ENCODE measurements at regions not wholly inside any gene's neighbourhood (a gene's known extent, or its start where the extent isn't known, plus 50 kb on each side); places are given as distances from the start of the nearest gene placed in this dataset.

DNA sequence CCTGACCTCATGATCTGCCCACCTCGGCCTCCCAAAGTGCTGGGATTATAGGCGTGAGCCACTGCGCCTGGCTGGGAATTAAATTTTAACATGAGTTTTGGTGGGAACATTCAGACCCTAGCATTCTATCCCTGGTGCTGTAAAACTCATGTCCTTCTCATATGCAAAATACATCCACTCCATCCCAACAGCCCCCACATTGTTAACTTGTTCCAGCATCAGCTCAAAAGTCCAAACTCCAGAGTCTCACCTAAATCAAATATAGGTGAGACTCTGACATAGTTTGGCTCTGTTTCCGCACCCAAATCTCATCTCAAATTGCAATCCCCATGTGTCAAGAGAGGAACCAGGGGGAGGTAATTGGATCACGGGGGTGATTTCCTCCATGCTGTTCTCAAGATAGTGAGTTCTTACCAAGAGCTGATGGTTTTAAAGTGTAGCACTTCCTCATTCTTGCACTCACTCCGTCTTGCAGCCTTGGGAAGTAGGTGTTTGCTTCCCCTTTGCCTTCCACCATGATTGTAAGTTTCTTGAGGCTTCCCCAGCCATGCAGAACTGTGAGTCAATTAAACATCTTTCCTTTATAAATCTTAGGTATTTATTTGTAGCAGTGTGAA lies 96.2 kb upstream of the PLCL2 start:
- H2AFZ ChIP-seq (replicated peaks; ENCODE audit: low read length, poor library complexity): no peak overlapping the region
- no peaks in the 10 kb centered on the region for H3K4me1 ChIP-seq (ENCODE audit: control insufficient read depth, insufficient read depth, low read length)
- H2AK9ac ChIP-seq (replicated peaks; ENCODE audit: low read depth, low read length, poor library complexity): no peak overlapping the region
- no peaks in the 10 kb centered on the region for H3K9me3 ChIP-seq (ENCODE audit: control insufficient read depth, insufficient read depth, low read length)
- no peak overlapping the region for H2BK15ac ChIP-seq (ENCODE audit: low read depth, low read length)
- H3K18ac ChIP-seq (ENCODE audit: low read depth, low read length): no peak overlapping the region
- no TSS peak for BruUV-seq (replicated peaks)
- no peak overlapping the region for H4K91ac ChIP-seq (ENCODE audit: insufficient read depth, low read depth, low read length)
- no peak overlapping the region for H2BK20ac ChIP-seq (ENCODE audit: low read depth, low read length)
- no peak overlapping the region for H2AK5ac ChIP-seq (ENCODE audit: low read depth, low read length)
- POLR2A ChIA-PET (ENCODE audit: unreplicated experiment): no interaction called here
- H3K27me3 ChIP-seq (ENCODE audit: control insufficient read depth, insufficient read depth, low read length): no peaks in the 10 kb centered on the region; the same call in 1 of the 2 replicates
- WGBS, 2 experiments (ENCODE audit: extremely low coverage in 2 of 2, insufficient read length in 1 of 2): no CpG with 5 or more reads among the region's 6 CpGs
- H3K14ac ChIP-seq (replicated peaks; ENCODE audit: low read depth, low read length): no peak overlapping the region
- H3K79me1 ChIP-seq (ENCODE audit: low read depth in 1 of 2, low read length in 2 of 2): no peaks in the 10 kb centered on the region
- no peak overlapping the region for H3K4me3 ChIP-seq (ENCODE audit: insufficient read depth, low read depth, low read length)
- no peak overlapping the region for H2BK5ac ChIP-seq (ENCODE audit: low read depth, low read length, poor library complexity, severe bottlenecking)
- H3K27ac ChIP-seq (ENCODE audit: insufficient read depth, low read length): no peak overlapping the region
- H3K4ac ChIP-seq (ENCODE audit: low read depth, low read length): no peak overlapping the region
- no peak overlapping the region for H3K4me2 ChIP-seq (ENCODE audit: low read depth, low read length)
- H3K23ac ChIP-seq (ENCODE audit: low read depth, low read length): no peak overlapping the region
- no peak overlapping the region for H3K56ac ChIP-seq (ENCODE audit: extremely low read depth, insufficient read depth, low read length)
- H3K9ac ChIP-seq (ENCODE audit: low read depth, low read length): no peak overlapping the region
- H4K8ac ChIP-seq (ENCODE audit: low read depth in 2 of 2, low read length in 2 of 2): no peak overlapping the region
- CTCF ChIA-PET: no interaction called here
- dilution Hi-C loops (cut with HindIII; ENCODE audit: low sequenced_read_pairs, unreplicated experiment) (no loop called here), in situ Hi-C loops (cut with MboI; ENCODE audit: low sequenced_read_pairs) (no loop called here), intact Hi-C loops (cut with micrococcal nuclease) (no loop called here)
- H4K5ac ChIP-seq (ENCODE audit: low read depth, low read length): no peak overlapping the region
- ATAC-seq (ENCODE audit: low read depth): no peak
- H4K20me1 ChIP-seq (ENCODE audit: insufficient read depth, low read length): no peaks in the 10 kb centered on the region
- H2BK120ac ChIP-seq (ENCODE audit: low read depth, low read length): no peak overlapping the region
- DNase-seq: no peak
- H3K36me3 ChIP-seq (ENCODE audit: control insufficient read depth, insufficient read depth, low read length): no peaks in the 10 kb centered on the region
- TF ChIP-seq FOS (IDR thresholded peaks at IDR 0.05; ENCODE audit: low read depth, low read length): no peak
- TF ChIP-seq SMC3 (IDR thresholded peaks at IDR 0.05; ENCODE audit: low read depth, low read length): no peak
- no peak for TF ChIP-seq BHLHE40 (IDR thresholded peaks at IDR 0.05; ENCODE audit: low read depth, low read length)
- no peak for TF ChIP-seq RFX5 (IDR thresholded peaks at IDR 0.05; ENCODE audit: low read depth, low read length)
- no peak for TF ChIP-seq CHD1 (IDR thresholded peaks at IDR 0.05; ENCODE audit: low read depth, low read length)
- TF ChIP-seq, protein P1, sequence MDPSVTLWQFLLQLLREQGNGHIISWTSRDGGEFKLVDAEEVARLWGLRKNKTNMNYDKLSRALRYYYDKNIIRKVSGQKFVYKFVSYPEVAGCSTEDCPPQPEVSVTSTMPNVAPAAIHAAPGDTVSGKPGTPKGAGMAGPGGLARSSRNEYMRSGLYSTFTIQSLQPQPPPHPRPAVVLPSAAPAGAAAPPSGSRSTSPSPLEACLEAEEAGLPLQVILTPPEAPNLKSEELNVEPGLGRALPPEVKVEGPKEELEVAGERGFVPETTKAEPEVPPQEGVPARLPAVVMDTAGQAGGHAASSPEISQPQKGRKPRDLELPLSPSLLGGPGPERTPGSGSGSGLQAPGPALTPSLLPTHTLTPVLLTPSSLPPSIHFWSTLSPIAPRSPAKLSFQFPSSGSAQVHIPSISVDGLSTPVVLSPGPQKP (IDR thresholded peaks at IDR 0.05; ENCODE audit: borderline replicate concordance, low read depth, low read length): no peak
- TF ChIP-seq RAD21 (IDR thresholded peaks at IDR 0.05; ENCODE audit: low read length): no peak
- TF ChIP-seq MAFK (IDR thresholded peaks at IDR 0.05; ENCODE audit: low read depth, low read length): no peak
- TF ChIP-seq MAZ (IDR thresholded peaks at IDR 0.05; ENCODE audit: borderline replicate concordance, low read depth, low read length): no peak
- no peak for TF ChIP-seq NFE2L2 (IDR thresholded peaks at IDR 0.05; ENCODE audit: low read depth, low read length)
- TF ChIP-seq, protein P2, sequence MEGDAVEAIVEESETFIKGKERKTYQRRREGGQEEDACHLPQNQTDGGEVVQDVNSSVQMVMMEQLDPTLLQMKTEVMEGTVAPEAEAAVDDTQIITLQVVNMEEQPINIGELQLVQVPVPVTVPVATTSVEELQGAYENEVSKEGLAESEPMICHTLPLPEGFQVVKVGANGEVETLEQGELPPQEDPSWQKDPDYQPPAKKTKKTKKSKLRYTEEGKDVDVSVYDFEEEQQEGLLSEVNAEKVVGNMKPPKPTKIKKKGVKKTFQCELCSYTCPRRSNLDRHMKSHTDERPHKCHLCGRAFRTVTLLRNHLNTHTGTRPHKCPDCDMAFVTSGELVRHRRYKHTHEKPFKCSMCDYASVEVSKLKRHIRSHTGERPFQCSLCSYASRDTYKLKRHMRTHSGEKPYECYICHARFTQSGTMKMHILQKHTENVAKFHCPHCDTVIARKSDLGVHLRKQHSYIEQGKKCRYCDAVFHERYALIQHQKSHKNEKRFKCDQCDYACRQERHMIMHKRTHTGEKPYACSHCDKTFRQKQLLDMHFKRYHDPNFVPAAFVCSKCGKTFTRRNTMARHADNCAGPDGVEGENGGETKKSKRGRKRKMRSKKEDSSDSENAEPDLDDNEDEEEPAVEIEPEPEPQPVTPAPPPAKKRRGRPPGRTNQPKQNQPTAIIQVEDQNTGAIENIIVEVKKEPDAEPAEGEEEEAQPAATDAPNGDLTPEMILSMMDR (conservative IDR thresholded peaks at IDR 0.05; ENCODE audit: low read depth, low read length): no peak
- no peaks in the 10 kb centered on the region for H3K9me1 ChIP-seq (ENCODE audit: insufficient read depth, low read length)

Data from IMR-90 (cell line).